ENCODE measurements at regions not wholly inside any gene's neighbourhood (a gene's known extent, or its start where the extent isn't known, plus 50 kb on each side); places are given as distances from the start of the nearest gene placed in this dataset.

GRCh38 chr5:5767286-5767928 is 344.9 kb downstream of the ICE1 start:
- no peaks in the 10 kb centered on the region for H3K4me1 ChIP-seq (ENCODE audit: control insufficient read depth, insufficient read depth, low read length)
- H3K27me3 ChIP-seq (ENCODE audit: control insufficient read depth, insufficient read depth, low read length), result no peaks in the 10 kb centered on the region
- no peaks in the 10 kb centered on the region for H3K36me3 ChIP-seq (ENCODE audit: insufficient read depth, low read length)
- H3K4me2 ChIP-seq (ENCODE audit: low read length), result no peak overlapping the region
- H3K4me3 ChIP-seq (ENCODE audit: low read length), result no peak overlapping the region
- H3K9me3 ChIP-seq (replicated peaks; ENCODE audit: low read length), result peaks cover 7% of the 10 kb centered on the region
- no peak overlapping the region for H3K9ac ChIP-seq (ENCODE audit: low read depth, low read length)

GRCh38 chr5:5765066-5765850 is 342.8 kb downstream of the ICE1 start:
- no peaks in the 10 kb centered on the region for H3K27me3 ChIP-seq (ENCODE audit: control insufficient read depth, insufficient read depth, low read length)
- H3K9me3 ChIP-seq (replicated peaks; ENCODE audit: low read length), result peaks cover 7% of the 10 kb centered on the region
- no peak overlapping the region for H3K9ac ChIP-seq (ENCODE audit: low read depth, low read length)
- H3K36me3 ChIP-seq (ENCODE audit: insufficient read depth, low read length), result no peaks in the 10 kb centered on the region
- no peaks in the 10 kb centered on the region for H3K4me1 ChIP-seq (ENCODE audit: control insufficient read depth, insufficient read depth, low read length)
- H3K4me2 ChIP-seq (ENCODE audit: low read length), result no peak overlapping the region
- H3K4me3 ChIP-seq (ENCODE audit: low read length), result no peak overlapping the region

- Histone ChIP-seq H3K27me3 (ENCODE audit: control insufficient read depth, insufficient read depth, low read length) (no peaks in the 10 kb centered on the region), H3K4me1 (ENCODE audit: control insufficient read depth, insufficient read depth, low read length) (no peaks in the 10 kb centered on the region), H3K9me3 (replicated peaks; ENCODE audit: low read length) (peaks cover 5% of the 10 kb centered on the region), H3K4me3 (ENCODE audit: low read length) (no peak overlapping the region), H3K4me2 (ENCODE audit: low read length) (no peak overlapping the region), H3K9ac (ENCODE audit: low read depth, low read length) (no peak overlapping the region), H3K36me3 (ENCODE audit: insufficient read depth, low read length) (no peaks in the 10 kb centered on the region)
These were observed 341.8 kb downstream of the ICE1 start for GRCh38 chr5:5764246-5764645.

GRCh38 chr5:5756762-5757161 is 334.3 kb downstream of the ICE1 start:
- no peaks in the 10 kb centered on the region for H3K36me3 ChIP-seq (ENCODE audit: insufficient read depth, low read length)
- no peak overlapping the region for H3K4me3 ChIP-seq (ENCODE audit: low read length)
- H3K9ac ChIP-seq (ENCODE audit: low read depth, low read length), result no peak overlapping the region
- H3K4me2 ChIP-seq (ENCODE audit: low read length), result no peak overlapping the region
- H3K4me1 ChIP-seq (ENCODE audit: control insufficient read depth, insufficient read depth, low read length), result no peaks in the 10 kb centered on the region
- peaks cover 10% of the 10 kb centered on the region for H3K9me3 ChIP-seq (replicated peaks; ENCODE audit: low read length)
- no peaks in the 10 kb centered on the region for H3K27me3 ChIP-seq (ENCODE audit: control insufficient read depth, insufficient read depth, low read length)

- H3K4me2 ChIP-seq (ENCODE audit: low read length), result no peak overlapping the region
- no peaks in the 10 kb centered on the region for H3K4me1 ChIP-seq (ENCODE audit: control insufficient read depth, insufficient read depth, low read length)
- peaks cover 10% of the 10 kb centered on the region for H3K9me3 ChIP-seq (replicated peaks; ENCODE audit: low read length)
These were observed 333.4 kb downstream of the ICE1 start for GRCh38 chr5:5755888-5756287.

GRCh38 chr5:5752844-5753243 is 330.4 kb downstream of the ICE1 start:
- Histone ChIP-seq H3K9me3 (replicated peaks; ENCODE audit: low read length) (peaks cover 10% of the 10 kb centered on the region), H3K36me3 (ENCODE audit: insufficient read depth, low read length) (no peaks in the 10 kb centered on the region), H3K4me3 (ENCODE audit: low read length) (no peak overlapping the region), H3K4me2 (ENCODE audit: low read length) (no peak overlapping the region), H3K4me1 (ENCODE audit: control insufficient read depth, insufficient read depth, low read length) (no peaks in the 10 kb centered on the region), H3K27me3 (ENCODE audit: control insufficient read depth, insufficient read depth, low read length) (no peaks in the 10 kb centered on the region), H3K9ac (ENCODE audit: low read depth, low read length) (no peak overlapping the region)

More at GRCh38 chr5:5755888-5756287, 333.4 kb downstream of the ICE1 start:
- Histone ChIP-seq H3K9ac (ENCODE audit: low read depth, low read length) (no peak overlapping the region), H3K36me3 (ENCODE audit: insufficient read depth, low read length) (no peaks in the 10 kb centered on the region), H3K4me3 (ENCODE audit: low read length) (no peak overlapping the region), H3K27me3 (ENCODE audit: control insufficient read depth, insufficient read depth, low read length) (no peaks in the 10 kb centered on the region)

GRCh38 chr5:5751987-5752386 is 329.5 kb downstream of the ICE1 start:
- Histone ChIP-seq H3K9ac (ENCODE audit: low read depth, low read length) (no peak overlapping the region), H3K9me3 (replicated peaks; ENCODE audit: low read length) (peaks cover 10% of the 10 kb centered on the region), H3K36me3 (ENCODE audit: insufficient read depth, low read length) (no peaks in the 10 kb centered on the region), H3K4me2 (ENCODE audit: low read length) (no peak overlapping the region), H3K4me3 (ENCODE audit: low read length) (no peak overlapping the region), H3K27me3 (ENCODE audit: control insufficient read depth, insufficient read depth, low read length) (no peaks in the 10 kb centered on the region), H3K4me1 (ENCODE audit: control insufficient read depth, insufficient read depth, low read length) (no peaks in the 10 kb centered on the region)

GRCh38 chr5:5751498-5751897 is 329.0 kb downstream of the ICE1 start:
- Histone ChIP-seq H3K4me1 (ENCODE audit: control insufficient read depth, insufficient read depth, low read length) (no peaks in the 10 kb centered on the region), H3K4me2 (ENCODE audit: low read length) (no peak overlapping the region), H3K9me3 (replicated peaks; ENCODE audit: low read length) (peaks cover 5% of the 10 kb centered on the region), H3K9ac (ENCODE audit: low read depth, low read length) (no peak overlapping the region), H3K4me3 (ENCODE audit: low read length) (no peak overlapping the region), H3K36me3 (ENCODE audit: insufficient read depth, low read length) (no peaks in the 10 kb centered on the region), H3K27me3 (ENCODE audit: control insufficient read depth, insufficient read depth, low read length) (no peaks in the 10 kb centered on the region)

- no peaks in the 10 kb centered on the region for H3K9me3 ChIP-seq (replicated peaks; ENCODE audit: low read length)
- no peaks in the 10 kb centered on the region for H3K36me3 ChIP-seq (ENCODE audit: insufficient read depth, low read length)
- H3K4me3 ChIP-seq (ENCODE audit: low read length), result no peak overlapping the region
- no peak overlapping the region for H3K9ac ChIP-seq (ENCODE audit: low read depth, low read length)
- no peak overlapping the region for H3K4me2 ChIP-seq (ENCODE audit: low read length)
- H3K27me3 ChIP-seq (ENCODE audit: control insufficient read depth, insufficient read depth, low read length), result no peaks in the 10 kb centered on the region
- H3K4me1 ChIP-seq (ENCODE audit: control insufficient read depth, insufficient read depth, low read length), result no peaks in the 10 kb centered on the region
These were observed 318.9 kb downstream of the ICE1 start for GRCh38 chr5:5741418-5741817.

GRCh38 chr5:5739490-5739945 is 317.0 kb downstream of the ICE1 start:
- Histone ChIP-seq H3K36me3 (ENCODE audit: insufficient read depth, low read length) (no peaks in the 10 kb centered on the region), H3K27me3 (ENCODE audit: control insufficient read depth, insufficient read depth, low read length) (no peaks in the 10 kb centered on the region), H3K4me1 (ENCODE audit: control insufficient read depth, insufficient read depth, low read length) (no peaks in the 10 kb centered on the region), H3K9me3 (replicated peaks; ENCODE audit: low read length) (peaks cover 5% of the 10 kb centered on the region), H3K4me3 (ENCODE audit: low read length) (no peak overlapping the region), H3K9ac (ENCODE audit: low read depth, low read length) (no peak overlapping the region), H3K4me2 (ENCODE audit: low read length) (no peak overlapping the region)

GRCh38 chr5:5738797-5739489 is 316.5 kb downstream of the ICE1 start:
- no peaks in the 10 kb centered on the region for H3K36me3 ChIP-seq (ENCODE audit: insufficient read depth, low read length)
- no peak overlapping the region for H3K4me3 ChIP-seq (ENCODE audit: low read length)
- peaks cover 5% of the 10 kb centered on the region for H3K9me3 ChIP-seq (replicated peaks; ENCODE audit: low read length)
- no peaks in the 10 kb centered on the region for H3K4me1 ChIP-seq (ENCODE audit: control insufficient read depth, insufficient read depth, low read length)
- H3K4me2 ChIP-seq (ENCODE audit: low read length), result no peak overlapping the region
- no peak overlapping the region for H3K9ac ChIP-seq (ENCODE audit: low read depth, low read length)
- no peaks in the 10 kb centered on the region for H3K27me3 ChIP-seq (ENCODE audit: control insufficient read depth, insufficient read depth, low read length)
